ENCODE measurements at regions not wholly inside any gene's neighbourhood (a gene's known extent, or its start where the extent isn't known, plus 50 kb on each side); places are given as distances from the start of the nearest gene placed in this dataset. TPM values are rescaled to one million over a fixed set of nuclear protein-coding genes. Genes with fewer than 3 reads are reported as not detected.

DNA sequence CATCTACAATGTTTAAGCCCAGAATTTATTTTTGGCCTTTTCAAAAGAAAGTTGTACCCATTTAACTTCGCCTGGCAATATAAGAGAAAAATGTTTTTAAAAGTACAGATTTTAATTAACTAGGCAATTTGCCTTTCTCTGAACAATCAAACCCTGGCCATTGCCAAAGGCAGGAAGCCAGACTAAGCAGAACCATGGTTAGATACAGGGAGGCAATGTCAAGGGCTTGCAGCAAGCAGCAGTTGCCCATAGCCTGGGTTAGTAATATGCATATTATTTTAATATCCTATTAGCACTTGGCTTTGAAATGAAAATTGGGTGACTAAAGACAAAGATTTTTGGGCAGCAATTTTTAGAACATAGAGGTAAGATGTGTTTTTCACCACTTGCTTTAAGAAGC is 51.1 kb upstream of the FRMD6 start:
- Histone ChIP-seq H3K4me1 (ENCODE audit: control insufficient read depth, insufficient read depth, low read length) (peaks cover 3% of the 10 kb centered on the region), H3K27ac (ENCODE audit: low read depth, low read length) (no peak overlapping the region), H3K27me3 (ENCODE audit: control insufficient read depth, insufficient read depth, low read length) (no peaks in the 10 kb centered on the region), H3K4me3 (ENCODE audit: low read depth, low read length) (no peak overlapping the region), H3K9me3 (ENCODE audit: control insufficient read depth, insufficient read depth, low read length) (no peaks in the 10 kb centered on the region), H3K36me3 (ENCODE audit: control insufficient read depth, insufficient read depth, low read length) (no peaks in the 10 kb centered on the region)
- WGBS (ENCODE audit: insufficient coverage) = no CpG with 5 or more reads among the region's 1 CpG
- no peak for DNase-seq (ENCODE audit: low read depth in 4 of 6, low spot score in 6 of 6)

Small RNA genes in the stretch of these regions (small RNA-seq; reads per million reads assigned to genes)
- gene RNU6-1291P (ENCODE audit: low replicate concordance) = not detected

All from spinal cord (tissue), 10 donors.